ENCODE measurements at regions not wholly inside any gene's neighbourhood (a gene's known extent, or its start where the extent isn't known, plus 50 kb on each side); places are given as distances from the start of the nearest gene placed in this dataset.
"Not testable (repeated sequence)": the region's sequence is repeated elsewhere in the genome, so short reads cannot be mapped to it uniquely, and the experiment has no call there.

GRCh38 chr11:130561441-130561881, 113.0 kb downstream of the ADAMTS15 start:
- TF ChIP-seq EP300 (IDR thresholded peaks at IDR 0.05) (no peak), POLR2A (IDR thresholded peaks at IDR 0.05) (no peak)
- TF ChIP-seq, protein P1, sequence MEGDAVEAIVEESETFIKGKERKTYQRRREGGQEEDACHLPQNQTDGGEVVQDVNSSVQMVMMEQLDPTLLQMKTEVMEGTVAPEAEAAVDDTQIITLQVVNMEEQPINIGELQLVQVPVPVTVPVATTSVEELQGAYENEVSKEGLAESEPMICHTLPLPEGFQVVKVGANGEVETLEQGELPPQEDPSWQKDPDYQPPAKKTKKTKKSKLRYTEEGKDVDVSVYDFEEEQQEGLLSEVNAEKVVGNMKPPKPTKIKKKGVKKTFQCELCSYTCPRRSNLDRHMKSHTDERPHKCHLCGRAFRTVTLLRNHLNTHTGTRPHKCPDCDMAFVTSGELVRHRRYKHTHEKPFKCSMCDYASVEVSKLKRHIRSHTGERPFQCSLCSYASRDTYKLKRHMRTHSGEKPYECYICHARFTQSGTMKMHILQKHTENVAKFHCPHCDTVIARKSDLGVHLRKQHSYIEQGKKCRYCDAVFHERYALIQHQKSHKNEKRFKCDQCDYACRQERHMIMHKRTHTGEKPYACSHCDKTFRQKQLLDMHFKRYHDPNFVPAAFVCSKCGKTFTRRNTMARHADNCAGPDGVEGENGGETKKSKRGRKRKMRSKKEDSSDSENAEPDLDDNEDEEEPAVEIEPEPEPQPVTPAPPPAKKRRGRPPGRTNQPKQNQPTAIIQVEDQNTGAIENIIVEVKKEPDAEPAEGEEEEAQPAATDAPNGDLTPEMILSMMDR (IDR thresholded peaks at IDR 0.05): no peak
- DNase-seq (ENCODE audit: low spot score in 2 of 2): no peak
- Histone ChIP-seq H3K27me3 (no peaks in the 10 kb centered on the region), H3K4me1 (peaks cover 0 to 5% (median 0%) of the 10 kb centered on the region in 4 donors), H3K4me3 (no peak overlapping the region), H3K36me3 (no peaks in the 10 kb centered on the region), H3K27ac (no peak overlapping the region), H3K9me3 (no peaks in the 10 kb centered on the region)
- WGBS, 2 donors: 80 to 88% methylated on average over 12 of the region's 12 CpGs

DNA sequence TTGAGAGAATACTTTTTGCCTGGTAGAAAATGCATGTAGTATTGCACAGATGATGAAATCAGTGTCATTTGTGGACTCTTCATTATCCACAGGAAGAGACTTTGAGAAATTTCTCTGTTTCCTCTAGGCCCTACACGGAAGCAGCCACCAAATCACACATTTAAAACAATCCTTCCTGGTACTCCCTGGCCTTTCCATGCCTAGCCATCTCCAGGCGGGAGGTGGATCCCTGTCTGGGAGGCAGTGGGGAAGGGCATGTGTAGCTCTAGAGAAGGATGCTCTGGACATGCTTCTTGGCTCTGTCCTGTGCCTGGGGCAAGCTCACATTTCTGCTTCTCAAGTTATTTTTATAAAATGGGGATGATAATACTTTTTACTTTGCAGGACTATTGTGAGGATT, 114.1 kb downstream of the ADAMTS15 start:
- Histone ChIP-seq H3K27ac (no peak overlapping the region), H3K36me3 (no peaks in the 10 kb centered on the region), H3K9me3 (no peaks in the 10 kb centered on the region), H3K4me3 (no peak overlapping the region), H3K4me1 (peaks cover 0 to 10% (median 0%) of the 10 kb centered on the region in 4 donors), H3K27me3 (no peaks in the 10 kb centered on the region)
- 81 to 82% methylated on average over 2 of the region's 2 CpGs for WGBS, 2 donors
- TF ChIP-seq POLR2A (IDR thresholded peaks at IDR 0.05): no peak
- TF ChIP-seq, protein P1 (IDR thresholded peaks at IDR 0.05): no peak
- no peak for DNase-seq (ENCODE audit: low spot score in 2 of 2)

GRCh38 chr11:130566360-130566759, 117.9 kb downstream of the ADAMTS15 start:
- 70 to 73% methylated on average over 7 of the region's 7 CpGs for WGBS, 2 donors
- TF ChIP-seq EP300 (IDR thresholded peaks at IDR 0.05): peak in 1 of 2 donors; percentile 60
- H3K36me3 ChIP-seq: not testable (repeated sequence)

GRCh38 chr11:130571519-130571918, 123.1 kb downstream of the ADAMTS15 start:
- 85 to 89% methylated on average over 1 of the region's 1 CpG for WGBS, 2 donors

More at GRCh38 chr11:130566360-130566759, 117.9 kb downstream of the ADAMTS15 start:
- H3K9me3 ChIP-seq; H3K27me3 ChIP-seq; DNase-seq (ENCODE audit: low spot score in 2 of 2); H3K4me3 ChIP-seq; H3K4me1 ChIP-seq: not testable (repeated sequence)
- H3K27ac ChIP-seq: peak overlapping the region in 1 of 4 donors; percentile 54

GRCh38 chr11:130571947-130572584, 123.6 kb downstream of the ADAMTS15 start:
- H3K27me3 ChIP-seq: no peaks in the 10 kb centered on the region
- no peak for TF ChIP-seq POLR2A (IDR thresholded peaks at IDR 0.05)
- TF ChIP-seq, protein P1 (IDR thresholded peaks at IDR 0.05): no peak
- TF ChIP-seq EP300 (IDR thresholded peaks at IDR 0.05): no peak
- WGBS, 2 donors: 81 to 92% methylated on average over 10 of the region's 10 CpGs
- H3K4me3 ChIP-seq: no peak overlapping the region
- DNase-seq (ENCODE audit: low spot score in 2 of 2): no peak
- no peaks in the 10 kb centered on the region for H3K4me1 ChIP-seq
- H3K27ac ChIP-seq: no peak overlapping the region
- H3K36me3 ChIP-seq: no peaks in the 10 kb centered on the region
- no peaks in the 10 kb centered on the region for H3K9me3 ChIP-seq

More at GRCh38 chr11:130571519-130571918, 123.1 kb downstream of the ADAMTS15 start:
- TF ChIP-seq, protein P1 (IDR thresholded peaks at IDR 0.05): no peak
- TF ChIP-seq POLR2A (IDR thresholded peaks at IDR 0.05) (no peak), EP300 (IDR thresholded peaks at IDR 0.05) (no peak)
- no peaks in the 10 kb centered on the region for H3K27me3 ChIP-seq
- no peaks in the 10 kb centered on the region for H3K9me3 ChIP-seq
- peaks cover 0 to 3% (median 0%) of the 10 kb centered on the region in 4 donors for H3K4me1 ChIP-seq
- H3K36me3 ChIP-seq: no peaks in the 10 kb centered on the region
- DNase-seq (ENCODE audit: low spot score in 2 of 2): no peak
- no peak overlapping the region for H3K27ac ChIP-seq
- H3K4me3 ChIP-seq: no peak overlapping the region
